GM12872 (cell line): ENCODE measurements at regions not wholly inside any gene's neighbourhood (a gene's known extent, or its start where the extent isn't known, plus 50 kb on each side); places are given as distances from the start of the nearest gene placed in this dataset.

Experiments used
- TF ChIP-seq, protein P1 (sequence below): IDR thresholded peaks from 3 replicates; pipeline ENCODE4 v1.5.1; 2011; ENCODE audit warnings: low read depth, mild to moderate bottlenecking, low read length, moderate library complexity; ENCODE audit not compliant: insufficient read depth

DNA sequence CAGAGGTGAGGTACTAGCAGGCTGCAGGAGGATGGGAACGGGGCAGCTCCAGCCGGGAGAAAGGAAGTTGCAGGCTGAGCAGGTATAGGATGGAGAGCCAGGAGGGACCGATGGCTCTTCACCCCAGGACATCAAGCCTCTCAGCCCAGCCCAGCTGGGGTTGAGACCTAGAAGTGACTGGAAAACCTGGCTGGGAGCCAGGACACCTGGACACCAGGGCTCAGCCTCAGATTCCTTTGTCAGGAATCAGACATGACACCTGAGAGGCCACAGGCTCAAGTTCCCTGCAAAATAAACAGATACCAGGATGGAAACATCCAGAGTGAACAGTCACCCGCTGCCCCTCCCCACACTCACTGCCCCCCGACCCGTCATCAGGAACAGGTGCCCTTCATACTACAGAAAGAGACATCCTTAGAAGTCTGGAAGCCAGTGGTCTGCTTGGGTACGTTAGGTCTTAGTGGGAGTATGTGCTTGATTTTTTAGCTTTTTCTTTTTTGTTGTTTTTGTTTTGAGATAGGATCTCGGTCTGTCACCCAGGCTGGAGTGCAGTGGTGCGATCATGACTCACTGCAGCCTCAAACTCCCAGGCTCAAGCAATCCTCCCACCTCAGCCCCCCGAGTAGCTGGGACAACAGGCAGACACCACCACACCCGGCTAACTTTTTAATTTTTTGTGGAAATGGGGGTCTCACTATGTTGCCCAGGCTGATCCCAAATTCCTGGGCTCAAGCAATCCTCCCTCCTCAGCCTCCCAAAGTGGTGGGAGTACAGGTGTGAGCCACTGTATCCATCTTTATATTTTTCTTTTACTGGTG, 74.5 kb upstream of the CALM2 start:
- TF ChIP-seq, protein P1, sequence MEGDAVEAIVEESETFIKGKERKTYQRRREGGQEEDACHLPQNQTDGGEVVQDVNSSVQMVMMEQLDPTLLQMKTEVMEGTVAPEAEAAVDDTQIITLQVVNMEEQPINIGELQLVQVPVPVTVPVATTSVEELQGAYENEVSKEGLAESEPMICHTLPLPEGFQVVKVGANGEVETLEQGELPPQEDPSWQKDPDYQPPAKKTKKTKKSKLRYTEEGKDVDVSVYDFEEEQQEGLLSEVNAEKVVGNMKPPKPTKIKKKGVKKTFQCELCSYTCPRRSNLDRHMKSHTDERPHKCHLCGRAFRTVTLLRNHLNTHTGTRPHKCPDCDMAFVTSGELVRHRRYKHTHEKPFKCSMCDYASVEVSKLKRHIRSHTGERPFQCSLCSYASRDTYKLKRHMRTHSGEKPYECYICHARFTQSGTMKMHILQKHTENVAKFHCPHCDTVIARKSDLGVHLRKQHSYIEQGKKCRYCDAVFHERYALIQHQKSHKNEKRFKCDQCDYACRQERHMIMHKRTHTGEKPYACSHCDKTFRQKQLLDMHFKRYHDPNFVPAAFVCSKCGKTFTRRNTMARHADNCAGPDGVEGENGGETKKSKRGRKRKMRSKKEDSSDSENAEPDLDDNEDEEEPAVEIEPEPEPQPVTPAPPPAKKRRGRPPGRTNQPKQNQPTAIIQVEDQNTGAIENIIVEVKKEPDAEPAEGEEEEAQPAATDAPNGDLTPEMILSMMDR: no peak

DNA sequence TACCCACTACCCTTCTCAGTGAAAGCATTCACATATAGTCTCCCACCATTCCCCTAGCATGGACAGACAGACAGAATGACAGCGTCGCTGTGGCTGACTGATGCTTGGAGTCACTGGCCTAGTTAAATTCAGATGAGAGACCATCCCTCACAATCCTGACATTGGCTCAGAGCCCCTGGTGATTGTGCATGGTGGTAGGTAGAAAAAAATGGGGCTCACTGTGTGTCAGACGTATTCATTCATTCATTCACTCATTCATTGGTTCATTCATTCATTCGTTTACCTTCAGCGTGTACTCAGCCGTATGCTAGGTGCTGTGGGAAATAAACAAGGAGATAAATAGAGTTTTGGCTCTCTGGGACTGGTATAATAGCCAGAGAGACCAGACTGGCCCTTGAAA, 73.6 kb upstream of the CALM2 start:
- TF ChIP-seq, protein P1: no peak

DNA sequence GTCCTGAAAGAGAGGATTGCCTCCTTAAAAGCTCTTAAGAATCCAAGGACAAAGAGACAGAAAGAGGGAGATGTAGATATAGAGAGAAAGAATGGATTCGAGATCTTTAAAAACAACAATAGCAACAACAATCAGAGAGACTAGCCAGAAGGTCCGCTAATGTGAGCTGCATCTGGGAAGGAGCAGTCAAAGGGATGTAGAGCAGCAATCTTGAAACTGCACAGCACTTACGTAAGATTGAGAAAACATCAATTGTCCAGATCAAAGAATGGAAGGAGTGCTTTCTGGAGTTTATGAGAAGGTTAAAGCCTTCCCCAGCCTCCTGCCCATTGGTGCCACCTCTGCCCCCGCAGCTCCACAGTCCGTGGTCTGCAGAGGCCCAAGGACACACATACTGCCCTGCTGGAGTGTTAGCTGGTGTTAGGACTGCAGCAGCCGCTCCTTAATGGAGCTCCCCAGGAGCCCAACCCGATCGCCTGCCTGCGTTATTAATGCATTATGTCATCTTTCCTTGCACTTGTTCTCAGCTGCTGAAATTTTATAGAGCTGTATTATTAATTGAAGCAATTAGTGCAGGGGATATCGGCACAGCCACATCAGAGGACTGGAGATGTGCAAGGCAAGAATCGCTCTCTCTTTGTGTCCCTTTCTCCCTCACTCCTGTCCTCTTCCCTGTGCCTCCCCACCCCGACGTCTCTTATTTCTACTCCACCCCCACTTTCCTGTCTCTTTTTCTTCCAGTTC, 73.0 kb upstream of the CALM2 start:
- TF ChIP-seq, protein P1: no peak

DNA sequence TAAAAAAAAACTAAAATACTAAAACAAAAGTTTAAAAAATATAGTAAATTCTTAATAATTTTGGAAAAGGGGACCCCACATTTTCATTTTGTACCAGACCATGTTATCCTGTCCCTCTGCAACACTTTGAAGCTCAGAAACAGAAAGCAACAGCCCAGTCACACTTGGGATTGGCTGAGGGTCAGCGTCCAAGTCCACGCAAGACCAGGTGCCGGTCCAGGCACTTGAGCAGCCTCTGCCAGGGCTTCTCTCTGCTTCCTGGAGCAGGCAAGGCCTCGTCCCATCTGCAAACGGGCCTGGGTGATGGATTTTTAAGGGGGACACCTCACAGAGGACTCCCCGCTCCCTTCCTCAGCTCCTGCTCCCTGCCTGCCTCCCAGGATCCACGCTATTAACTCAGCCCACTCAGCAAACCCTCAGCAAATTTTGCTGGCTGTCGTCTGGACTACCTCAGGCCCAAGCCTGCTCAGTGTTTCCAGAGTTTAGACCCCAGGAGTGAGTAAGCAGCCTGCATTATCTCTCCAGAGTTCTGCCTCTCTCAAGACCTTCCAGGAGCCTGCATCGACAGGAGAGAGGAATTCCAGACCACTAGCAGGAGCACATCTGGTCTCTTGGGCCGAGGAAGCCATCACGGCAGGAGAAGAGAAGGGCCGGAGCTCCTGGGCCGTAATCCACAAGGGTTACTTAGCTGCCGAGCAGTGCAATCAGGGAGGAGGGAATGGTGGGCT, 67.4 kb upstream of the CALM2 start:
- TF ChIP-seq, protein P1: no peak

DNA sequence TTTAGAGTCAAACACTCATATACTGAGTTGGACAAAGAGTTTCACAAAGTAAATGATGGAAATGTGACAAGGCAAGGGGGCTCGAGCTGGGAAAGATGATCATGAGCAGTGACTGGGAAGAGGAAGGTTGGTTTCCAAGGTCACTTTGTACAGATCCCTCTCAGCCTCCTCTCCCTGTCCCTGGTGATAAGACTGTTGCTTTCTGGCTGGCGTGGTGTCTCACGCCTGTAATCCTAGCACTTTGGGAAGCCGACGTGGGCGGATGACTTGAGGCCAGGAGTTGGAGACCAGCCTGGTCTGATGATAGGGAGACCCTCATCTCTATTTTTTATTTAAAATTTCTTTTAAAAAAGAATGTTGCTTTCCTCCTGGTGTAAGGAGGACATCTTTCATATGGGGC, 65.4 kb upstream of the CALM2 start:
- TF ChIP-seq, protein P1: no peak

DNA sequence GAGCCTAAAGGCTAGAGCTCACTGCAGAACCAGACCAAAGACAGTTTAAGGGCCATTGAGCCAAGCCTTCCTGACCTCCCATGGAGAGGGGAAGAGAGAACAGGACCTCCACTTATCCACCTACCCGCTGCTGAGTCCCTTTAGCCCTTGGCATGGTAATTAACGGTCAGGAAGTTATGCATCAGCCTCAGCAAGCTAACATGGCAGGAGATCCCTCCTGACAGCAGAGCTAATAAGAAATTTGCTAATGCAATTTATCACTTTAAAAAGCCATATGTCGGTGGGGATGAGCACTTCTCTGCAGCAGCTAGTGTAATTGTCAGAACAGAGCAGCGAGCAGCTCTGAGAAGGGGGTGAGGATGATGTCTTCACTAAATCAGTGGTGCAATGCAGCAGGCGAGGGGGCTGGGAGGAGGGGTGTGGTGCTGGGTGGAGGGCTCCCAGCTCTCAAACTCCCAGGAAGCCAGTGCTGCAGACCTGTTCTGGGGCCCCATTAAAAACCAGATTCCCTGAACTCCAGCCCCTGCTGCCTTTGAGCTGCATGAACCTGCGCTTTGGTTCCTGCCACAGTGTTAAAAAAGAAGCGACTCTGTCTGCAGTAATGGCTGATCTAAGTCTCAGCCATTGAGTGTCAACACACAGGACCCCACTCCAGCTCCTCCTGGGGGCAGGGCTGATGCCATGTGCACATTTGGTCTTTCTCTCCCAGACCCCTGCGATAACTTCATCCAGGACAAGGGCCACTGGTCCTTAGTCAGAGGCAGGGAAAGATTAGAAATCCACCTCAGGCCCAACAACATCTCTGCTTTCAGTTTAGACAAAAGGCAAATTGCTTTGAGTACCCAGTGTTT, 63.0 kb upstream of the CALM2 start:
- TF ChIP-seq, protein P1: no peak
